ENCODE measurements at regions not wholly inside any gene's neighbourhood (a gene's known extent, or its start where the extent isn't known, plus 50 kb on each side); places are given as distances from the start of the nearest gene placed in this dataset.

DNA sequence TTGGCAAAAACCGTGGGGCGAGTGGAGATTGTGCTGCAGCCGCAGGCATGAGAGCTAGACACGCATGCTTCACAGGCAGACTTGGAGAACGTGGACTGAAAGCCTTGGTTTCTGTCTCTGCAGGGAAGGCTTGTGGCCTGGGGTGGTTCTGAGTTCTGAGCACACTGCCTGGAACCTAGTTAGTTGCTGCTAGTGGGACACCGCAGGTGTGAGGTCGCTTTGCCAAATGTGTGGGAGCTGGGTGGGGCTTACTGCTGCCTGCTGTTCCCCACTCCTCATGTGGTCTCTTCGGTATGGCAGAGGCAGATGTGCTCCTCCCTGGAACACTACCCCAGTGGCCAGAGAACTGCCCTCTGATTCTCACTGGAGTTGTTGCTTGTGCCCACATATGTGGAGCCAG, 484.0 kb downstream of the MMUT start:
- TF ChIP-seq FOXM1 (IDR thresholded peaks at IDR 0.05; ENCODE audit: borderline replicate concordance, low read depth) (no peak), EP300 (IDR thresholded peaks at IDR 0.05; ENCODE audit: borderline replicate concordance) (no peak), TEAD4 (IDR thresholded peaks at IDR 0.05) (no peak), YY1 (IDR thresholded peaks at IDR 0.05; ENCODE audit: low read depth) (no peak), EGR1 (IDR thresholded peaks at IDR 0.05) (no peak), RAD21 (IDR thresholded peaks at IDR 0.05; ENCODE audit: low read depth) (no peak), CEBPB (IDR thresholded peaks at IDR 0.05) (no peak), TCF12 (IDR thresholded peaks at IDR 0.05; ENCODE audit: low read depth) (no peak), CREB1 (IDR thresholded peaks at IDR 0.05; ENCODE audit: low read depth) (no peak), TAF1 (IDR thresholded peaks at IDR 0.05; ENCODE audit: low read depth) (no peak), NFIC (IDR thresholded peaks at IDR 0.05) (no peak), ZBTB7A (IDR thresholded peaks at IDR 0.05; ENCODE audit: low read depth) (no peak)
- TF ChIP-seq, protein P1, sequence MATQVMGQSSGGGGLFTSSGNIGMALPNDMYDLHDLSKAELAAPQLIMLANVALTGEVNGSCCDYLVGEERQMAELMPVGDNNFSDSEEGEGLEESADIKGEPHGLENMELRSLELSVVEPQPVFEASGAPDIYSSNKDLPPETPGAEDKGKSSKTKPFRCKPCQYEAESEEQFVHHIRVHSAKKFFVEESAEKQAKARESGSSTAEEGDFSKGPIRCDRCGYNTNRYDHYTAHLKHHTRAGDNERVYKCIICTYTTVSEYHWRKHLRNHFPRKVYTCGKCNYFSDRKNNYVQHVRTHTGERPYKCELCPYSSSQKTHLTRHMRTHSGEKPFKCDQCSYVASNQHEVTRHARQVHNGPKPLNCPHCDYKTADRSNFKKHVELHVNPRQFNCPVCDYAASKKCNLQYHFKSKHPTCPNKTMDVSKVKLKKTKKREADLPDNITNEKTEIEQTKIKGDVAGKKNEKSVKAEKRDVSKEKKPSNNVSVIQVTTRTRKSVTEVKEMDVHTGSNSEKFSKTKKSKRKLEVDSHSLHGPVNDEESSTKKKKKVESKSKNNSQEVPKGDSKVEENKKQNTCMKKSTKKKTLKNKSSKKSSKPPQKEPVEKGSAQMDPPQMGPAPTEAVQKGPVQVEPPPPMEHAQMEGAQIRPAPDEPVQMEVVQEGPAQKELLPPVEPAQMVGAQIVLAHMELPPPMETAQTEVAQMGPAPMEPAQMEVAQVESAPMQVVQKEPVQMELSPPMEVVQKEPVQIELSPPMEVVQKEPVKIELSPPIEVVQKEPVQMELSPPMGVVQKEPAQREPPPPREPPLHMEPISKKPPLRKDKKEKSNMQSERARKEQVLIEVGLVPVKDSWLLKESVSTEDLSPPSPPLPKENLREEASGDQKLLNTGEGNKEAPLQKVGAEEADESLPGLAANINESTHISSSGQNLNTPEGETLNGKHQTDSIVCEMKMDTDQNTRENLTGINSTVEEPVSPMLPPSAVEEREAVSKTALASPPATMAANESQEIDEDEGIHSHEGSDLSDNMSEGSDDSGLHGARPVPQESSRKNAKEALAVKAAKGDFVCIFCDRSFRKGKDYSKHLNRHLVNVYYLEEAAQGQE (IDR thresholded peaks at IDR 0.05; ENCODE audit: low read depth): no peak
- TF ChIP-seq, protein P2, sequence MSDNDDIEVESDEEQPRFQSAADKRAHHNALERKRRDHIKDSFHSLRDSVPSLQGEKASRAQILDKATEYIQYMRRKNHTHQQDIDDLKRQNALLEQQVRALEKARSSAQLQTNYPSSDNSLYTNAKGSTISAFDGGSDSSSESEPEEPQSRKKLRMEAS (IDR thresholded peaks at IDR 0.05): no peak
- TF ChIP-seq, protein P3, sequence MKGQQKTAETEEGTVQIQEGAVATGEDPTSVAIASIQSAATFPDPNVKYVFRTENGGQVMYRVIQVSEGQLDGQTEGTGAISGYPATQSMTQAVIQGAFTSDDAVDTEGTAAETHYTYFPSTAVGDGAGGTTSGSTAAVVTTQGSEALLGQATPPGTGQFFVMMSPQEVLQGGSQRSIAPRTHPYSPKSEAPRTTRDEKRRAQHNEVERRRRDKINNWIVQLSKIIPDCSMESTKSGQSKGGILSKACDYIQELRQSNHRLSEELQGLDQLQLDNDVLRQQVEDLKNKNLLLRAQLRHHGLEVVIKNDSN (IDR thresholded peaks at IDR 0.05): no peak

DNA sequence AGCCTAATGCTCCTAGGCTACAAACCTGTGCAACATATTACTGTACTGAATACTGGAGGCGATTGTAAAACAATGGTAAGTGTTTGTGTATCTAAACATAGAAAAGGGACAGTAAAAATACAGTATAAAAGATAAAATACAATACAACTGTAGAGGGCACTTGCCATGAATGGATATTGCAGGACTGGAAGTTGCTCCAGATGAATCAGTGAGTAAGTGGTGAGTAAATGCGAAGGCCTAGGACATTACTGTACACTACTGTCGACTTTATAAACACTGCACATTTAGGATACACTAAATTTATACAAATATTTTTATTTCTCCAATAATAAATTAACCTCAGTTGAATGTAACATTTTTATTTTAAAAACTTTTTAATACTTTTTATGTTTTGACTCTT, 485.0 kb downstream of the MMUT start:
- no peak for TF ChIP-seq YY1 (IDR thresholded peaks at IDR 0.05; ENCODE audit: low read depth)
- no peak for TF ChIP-seq ZBTB7A (IDR thresholded peaks at IDR 0.05; ENCODE audit: low read depth)
- no peak for TF ChIP-seq FOXM1 (IDR thresholded peaks at IDR 0.05; ENCODE audit: borderline replicate concordance, low read depth)
- no peak for TF ChIP-seq NFIC (IDR thresholded peaks at IDR 0.05)
- TF ChIP-seq EGR1 (IDR thresholded peaks at IDR 0.05): no peak
- TF ChIP-seq TEAD4 (IDR thresholded peaks at IDR 0.05): no peak
- TF ChIP-seq EP300 (IDR thresholded peaks at IDR 0.05; ENCODE audit: borderline replicate concordance): no peak
- TF ChIP-seq CREB1 (IDR thresholded peaks at IDR 0.05; ENCODE audit: low read depth): no peak
- no peak for TF ChIP-seq TCF12 (IDR thresholded peaks at IDR 0.05; ENCODE audit: low read depth)

DNA sequence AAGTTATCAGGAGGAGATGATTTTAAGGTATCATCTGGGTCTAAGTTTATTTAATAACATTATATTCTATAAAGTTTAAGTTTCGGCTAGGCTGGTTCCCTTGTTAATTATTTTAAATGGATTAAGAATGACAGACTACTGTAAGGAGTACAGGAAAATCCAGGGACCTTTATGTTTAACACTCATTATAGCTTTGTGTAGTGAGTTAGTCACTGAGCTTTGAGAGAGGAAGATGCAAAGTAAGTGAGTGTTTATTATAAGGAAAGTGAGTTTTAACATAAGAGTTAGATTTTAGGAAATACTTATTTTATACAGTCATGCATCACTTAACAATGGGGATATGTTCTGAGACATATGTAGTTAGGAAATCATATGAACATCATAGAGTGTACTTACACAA, 485.5 kb downstream of the MMUT start:
- TF ChIP-seq TCF12 (IDR thresholded peaks at IDR 0.05; ENCODE audit: low read depth): no peak

DNA sequence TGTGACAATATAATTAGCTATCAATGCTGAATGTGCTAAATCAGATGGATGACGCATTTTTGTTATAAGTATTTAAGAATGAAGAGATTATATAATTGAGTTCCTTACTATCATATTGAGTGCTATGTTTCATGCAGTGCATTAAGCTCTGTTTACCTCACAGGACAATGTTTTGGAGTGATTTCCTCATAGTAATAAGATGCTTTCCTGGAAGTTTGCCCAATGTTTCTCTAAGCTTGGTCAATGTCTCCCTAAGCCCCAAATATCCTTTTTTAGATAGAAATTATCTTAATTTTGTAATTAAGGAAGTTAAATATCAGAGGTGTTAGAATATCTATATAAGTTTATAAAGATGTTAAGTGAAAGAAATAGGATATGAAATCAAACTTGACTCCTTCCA, 489.6 kb downstream of the MMUT start:
- TF ChIP-seq EGR1 (IDR thresholded peaks at IDR 0.05): no peak
- TF ChIP-seq YY1 (IDR thresholded peaks at IDR 0.05; ENCODE audit: low read depth): no peak
- no peak for TF ChIP-seq NFIC (IDR thresholded peaks at IDR 0.05)
- TF ChIP-seq, protein P1 (IDR thresholded peaks at IDR 0.05; ENCODE audit: low read depth): no peak

DNA sequence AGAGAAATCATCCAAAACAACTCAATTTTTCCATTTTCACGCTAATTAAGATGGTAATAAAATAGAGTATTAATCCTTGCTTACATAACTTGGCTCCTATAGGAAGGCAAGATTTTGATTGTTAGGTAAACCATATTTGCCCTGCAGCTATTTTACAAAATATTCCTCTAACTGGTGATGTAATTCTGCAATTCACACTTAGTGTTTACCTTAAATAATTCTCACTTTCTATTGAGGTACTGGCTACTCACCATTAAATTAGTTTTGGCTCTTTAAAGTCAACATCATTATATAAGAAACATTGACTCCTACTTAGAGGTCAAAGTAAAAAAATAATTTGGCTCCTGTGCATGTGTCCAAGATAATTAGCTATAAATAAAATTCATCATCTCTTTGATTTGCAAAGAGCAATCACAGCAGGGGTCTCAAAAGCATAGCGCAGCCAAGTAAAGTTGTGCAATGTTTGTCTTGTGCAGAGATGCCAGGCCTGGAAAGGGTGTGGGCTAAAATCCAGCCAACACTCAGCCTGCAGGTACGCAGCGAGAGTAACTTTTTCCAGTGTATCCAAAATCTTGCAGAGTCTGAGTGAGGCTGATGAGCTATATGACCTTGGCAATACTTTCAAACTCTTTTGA, 501.2 kb downstream of the MMUT start:
- no peak for TF ChIP-seq FOXM1 (IDR thresholded peaks at IDR 0.05; ENCODE audit: borderline replicate concordance, low read depth)
- TF ChIP-seq CEBPB (IDR thresholded peaks at IDR 0.05): peak; percentile 82
- 0 out of 2 replicates have a peak, but pooled peaks have one; percentile 23 for TF ChIP-seq NFIC (IDR thresholded peaks at IDR 0.05)
- TF ChIP-seq TCF12 (IDR thresholded peaks at IDR 0.05; ENCODE audit: low read depth): no peak
- no peak for TF ChIP-seq RAD21 (IDR thresholded peaks at IDR 0.05; ENCODE audit: low read depth)

DNA sequence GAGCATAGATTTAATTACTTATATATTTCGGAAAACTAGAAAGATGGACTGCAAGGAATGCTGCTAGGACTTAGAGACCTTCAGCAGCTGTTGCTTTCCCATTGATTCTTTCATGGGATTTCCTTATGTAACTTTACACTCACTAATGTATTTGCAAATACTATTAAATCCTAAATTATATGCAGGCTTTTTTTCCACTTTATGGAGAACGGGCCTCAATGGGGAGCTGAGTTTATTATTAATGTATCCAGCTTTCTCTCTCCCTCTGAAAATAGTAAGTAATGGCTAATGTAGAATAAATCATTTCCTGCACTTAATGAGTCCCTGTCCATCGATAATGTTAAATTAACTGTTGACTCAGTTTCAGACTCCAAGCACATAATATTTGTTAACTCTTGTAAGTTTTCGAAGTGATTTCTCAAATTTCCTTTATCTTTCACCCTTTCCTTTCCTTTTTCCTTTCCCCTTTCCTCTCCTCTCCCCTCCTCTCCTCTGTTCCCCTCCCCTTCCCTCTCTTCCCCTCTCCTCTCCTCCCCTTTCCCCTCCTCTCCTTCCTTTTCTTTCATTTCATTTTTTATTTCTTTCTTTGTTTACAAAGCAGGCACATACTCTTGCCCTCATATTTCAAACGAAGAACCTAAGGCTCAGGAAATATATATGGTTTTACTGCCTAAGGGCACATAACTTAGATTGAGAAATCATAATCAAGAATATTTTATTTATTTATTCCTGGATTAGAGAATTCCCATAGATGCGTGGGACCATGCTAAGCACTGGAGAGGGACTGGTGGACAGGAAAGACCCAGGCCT, 503.6 kb downstream of the MMUT start:
- TF ChIP-seq NFIC (IDR thresholded peaks at IDR 0.05) (no peak), CEBPB (IDR thresholded peaks at IDR 0.05) (no peak), CREB1 (IDR thresholded peaks at IDR 0.05; ENCODE audit: low read depth) (no peak), TCF12 (IDR thresholded peaks at IDR 0.05; ENCODE audit: low read depth) (no peak), EGR1 (IDR thresholded peaks at IDR 0.05) (no peak), RAD21 (IDR thresholded peaks at IDR 0.05; ENCODE audit: low read depth) (no peak), TEAD4 (IDR thresholded peaks at IDR 0.05) (no peak), EP300 (IDR thresholded peaks at IDR 0.05; ENCODE audit: borderline replicate concordance) (no peak), ZBTB7A (IDR thresholded peaks at IDR 0.05; ENCODE audit: low read depth) (no peak), YY1 (IDR thresholded peaks at IDR 0.05; ENCODE audit: low read depth) (no peak)
- TF ChIP-seq, protein P2 (IDR thresholded peaks at IDR 0.05): no peak
- TF ChIP-seq, protein P1 (IDR thresholded peaks at IDR 0.05; ENCODE audit: low read depth): no peak

Measured in Ishikawa (cell line).